Endothelial cell of umbilical vein (primary cell): ENCODE measurements at regions not wholly inside any gene's neighbourhood (a gene's known extent, or its start where the extent isn't known, plus 50 kb on each side); places are given as distances from the start of the nearest gene placed in this dataset.

ENCODE experiments used
- BruUV-seq: library from RNA; stranded (reverse); fragments of 400-500 nt; replicated peaks from 2 replicates; lab custom pipeline; 2021; lab: Mats Ljungman, UMichigan
- CTCF ChIA-PET: fragments of 300-600, 350-600 bp; sonication (Branson Sonifier 250); formaldehyde crosslinking; loops from one replicate; lab custom pipeline; 2021; ENCODE audit warnings: antibody characterized with exemption, inconsistent platforms; lab: Charles Lee
- POLR2A ChIA-PET: fragments of 300-600, 350-600 bp; sonication (Branson Sonifier 250); formaldehyde crosslinking; loops from one replicate; lab custom pipeline; 2021; ENCODE audit warnings: antibody characterized with exemption, inconsistent platforms; lab: Charles Lee
- DNase-seq: peaks from one replicate; pipeline ENCODE4 v3.0.0-alpha.2; 2011; ENCODE audit warnings: low read depth, low spot score
- FAIRE-seq: peaks from 2 replicates; lab custom pipeline; 2011; peaks lifted over from hg19 to GRCh38; lab: Jason Lieb, UNC
- H2AFZ ChIP-seq: 2 replicates; pipeline ENCODE4 v1.6.0; 2012; ENCODE audit warnings: low read depth, low read length, control low read depth, inconsistent platforms
- H3K27ac ChIP-seq: 2 replicates; pipeline ENCODE4 v1.5.1; 2011; ENCODE audit warnings: low read depth, mild to moderate bottlenecking, control low read depth, low read length, moderate library complexity; ENCODE audit not compliant: insufficient read depth
- H3K27me3 ChIP-seq, 2 experiments: 2 replicates each; pipeline versions ENCODE4 v1.6.0 to v1.6.1; 2011; ENCODE audit warnings: low read length in 2 of 2, mixed read lengths in 1 of 2; ENCODE audit not compliant: control insufficient read depth in 2 of 2, insufficient read depth in 2 of 2
- H3K36me3 ChIP-seq, 2 experiments: 2 replicates in 1 of 2; 3 replicates in 1 of 2; pipeline ENCODE4 v1.5.1; 2011; ENCODE audit warnings: low read length in 2 of 2, mild to moderate bottlenecking in 1 of 2, moderate library complexity in 1 of 2; ENCODE audit not compliant: control insufficient read depth in 2 of 2, insufficient read depth in 2 of 2; ENCODE audit errors: extremely low read depth in 1 of 2
- H3K4me1 ChIP-seq: 3 replicates; pipeline ENCODE4 v1.5.1; 2011; ENCODE audit warnings: mild to moderate bottlenecking, low read length; ENCODE audit not compliant: control insufficient read depth, insufficient read depth; ENCODE audit errors: extremely low read depth
- H3K4me2 ChIP-seq: 2 replicates; pipeline ENCODE4 v1.6.1; 2011; ENCODE audit warnings: low read length, control low read depth, mixed read lengths; ENCODE audit not compliant: insufficient read depth
- H3K4me3 ChIP-seq, 3 experiments: fragments of 200-600 bp in 1 of 3; sonication (generic), shearing (Covaris generic) in 1 of 3; replicated peaks in 1 of 3; 2 replicates each; pipeline ENCODE4 v1.5.1; 2011 to 2016; ENCODE audit warnings: control low read depth in 3 of 3, low read length in 3 of 3, mild to moderate bottlenecking in 2 of 3, inconsistent platforms in 1 of 3, low read depth in 1 of 3, moderate library complexity in 1 of 3; ENCODE audit not compliant: insufficient read depth in 1 of 3
- H3K79me2 ChIP-seq: 2 replicates; pipeline ENCODE4 v1.6.0; 2012; ENCODE audit warnings: low read length, inconsistent platforms; ENCODE audit not compliant: control insufficient read depth, insufficient read depth
- H3K9ac ChIP-seq: replicated peaks from 2 replicates; pipeline ENCODE3; 2011; ENCODE audit warnings: low read length, control low read depth; ENCODE audit not compliant: insufficient read depth; ENCODE audit errors: extremely low read depth
- H3K9me1 ChIP-seq: replicated peaks from 3 replicates; pipeline ENCODE4 v1.6.0; 2011; ENCODE audit warnings: mild to moderate bottlenecking, low read length; ENCODE audit not compliant: control insufficient read depth, insufficient read depth; ENCODE audit errors: extremely low read depth
- H3K9me3 ChIP-seq: replicated peaks from 2 replicates; pipeline ENCODE4 v1.5.1; 2012; ENCODE audit warnings: low read length, inconsistent platforms; ENCODE audit not compliant: control insufficient read depth, insufficient read depth
- H4K20me1 ChIP-seq: replicated peaks from 2 replicates; pipeline ENCODE3; 2011; ENCODE audit warnings: mild to moderate bottlenecking, low read length; ENCODE audit not compliant: control insufficient read depth, insufficient read depth; ENCODE audit errors: extremely low read depth
- CTCF ChIP-seq, 2 donors: IDR thresholded peaks; 1 replicate in 1 of 2; 2 replicates in 1 of 2; pipeline ENCODE4 v1.5.1; 2011; ENCODE audit warnings: low read length in 2 of 2, mild to moderate bottlenecking in 2 of 2, moderate library complexity in 2 of 2, control low read depth in 1 of 2, inconsistent platforms in 1 of 2, low read depth in 1 of 2; ENCODE audit not compliant: insufficient read depth in 1 of 2; ENCODE audit errors: extremely low read depth in 1 of 2
- EZH2 ChIP-seq: IDR thresholded peaks from 2 replicates; pipeline ENCODE4 v1.6.1; 2012; ENCODE audit warnings: borderline replicate concordance, low read depth, mild to moderate bottlenecking, moderate library complexity, low read length, inconsistent platforms; ENCODE audit not compliant: severe bottlenecking
- FOS ChIP-seq: IDR thresholded peaks from 2 replicates; pipeline ENCODE4 v1.6.1; 2011; ENCODE audit warnings: mild to moderate bottlenecking, low read length, moderate library complexity, borderline replicate concordance; ENCODE audit not compliant: insufficient read depth
- GATA2 ChIP-seq: IDR thresholded peaks from 2 replicates; pipeline ENCODE4 v1.7.0; 2011; ENCODE audit warnings: low read depth, mild to moderate bottlenecking, moderate library complexity, mixed read lengths, low read length; ENCODE audit not compliant: insufficient read length, insufficient read depth
- JUN ChIP-seq: IDR thresholded peaks from 2 replicates; pipeline ENCODE4 v1.6.1; 2011; ENCODE audit warnings: borderline replicate concordance, low read depth; ENCODE audit not compliant: insufficient read length, insufficient read depth
- MAX ChIP-seq: IDR thresholded peaks from 2 replicates; pipeline ENCODE4 v1.6.1; 2011; ENCODE audit not compliant: insufficient read depth, insufficient read length
- MYC ChIP-seq: IDR thresholded peaks from one replicate; pipeline ENCODE4 v1.6.1; 2011; ENCODE audit warnings: mild to moderate bottlenecking, low read depth, low read length
- POLR2A ChIP-seq: IDR thresholded peaks from 2 replicates; pipeline ENCODE4 v1.6.1; 2012; ENCODE audit warnings: low read depth, mild to moderate bottlenecking, control low read depth, low read length
- POLR2AphosphoS5 ChIP-seq: IDR thresholded peaks from 2 replicates; pipeline ENCODE4 v1.6.1; 2012; ENCODE audit warnings: low read depth, mild to moderate bottlenecking, control low read depth, low read length, moderate library complexity; ENCODE audit not compliant: insufficient read depth
- dilution Hi-C: fragments of 300-500 bp; cut with MboI; formaldehyde crosslinking; loops from one replicate; pipeline ENCODE4 v1.15.0; 2019; ENCODE audit warnings: low sequenced_read_pairs; ENCODE audit not compliant: extremely low pct_ligation_motif_present
- intact Hi-C: fragments of 100-400 bp; cut with micrococcal nuclease; formaldehyde crosslinking; loops from one replicate; pipeline ENCODE4 v1.10.0; 2022

- Histone ChIP-seq H3K27ac (no peak overlapping the region), H3K36me3 (no peaks in the 10 kb centered on the region), H4K20me1 (no peaks in the 10 kb centered on the region), H3K4me1 (no peaks in the 10 kb centered on the region), H3K4me2 (no peak overlapping the region), H3K79me2 (no peaks in the 10 kb centered on the region), H3K9me3 (no peaks in the 10 kb centered on the region), H3K9ac (no peak overlapping the region), H3K27me3 (no peaks in the 10 kb centered on the region), H3K9me1 (no peaks in the 10 kb centered on the region), H3K4me3 (no peak overlapping the region), H2AFZ (no peak overlapping the region)
- no peak for FAIRE-seq
- dilution Hi-C loops (no loop called here), intact Hi-C loops (no loop called here)
- ChIA-PET POLR2A (no interaction called here), CTCF (no interaction called here)
- DNase-seq, result no peak
- BruUV-seq, result no TSS peak
- TF ChIP-seq JUN (no peak), EZH2 (no peak), MAX (no peak), POLR2A (no peak), POLR2AphosphoS5 (no peak), CTCF (IDR thresholded peaks at IDR 0.05; ENCODE audit: extremely low read depth in 1 of 2, insufficient read depth in 1 of 2, low read depth in 1 of 2, low read length in 2 of 2) (no peak), MYC (no peak), FOS (no peak), GATA2 (no peak)
These were observed 150.1 kb downstream of the KLF8 start for GRCh38 chrX:56382278-56382677.
